GM21786 (cell line): ENCODE measurements at regions not wholly inside any gene's neighbourhood (a gene's known extent, or its start where the extent isn't known, plus 50 kb on each side); places are given as distances from the start of the nearest gene placed in this dataset.

ENCODE experiments used
- ATAC-seq: cut with Tn5 transposase; IDR thresholded peaks from one replicate; pipeline ENCODE4 v1.9.1; 2021; ENCODE audit not compliant: unreplicated experiment

DNA sequence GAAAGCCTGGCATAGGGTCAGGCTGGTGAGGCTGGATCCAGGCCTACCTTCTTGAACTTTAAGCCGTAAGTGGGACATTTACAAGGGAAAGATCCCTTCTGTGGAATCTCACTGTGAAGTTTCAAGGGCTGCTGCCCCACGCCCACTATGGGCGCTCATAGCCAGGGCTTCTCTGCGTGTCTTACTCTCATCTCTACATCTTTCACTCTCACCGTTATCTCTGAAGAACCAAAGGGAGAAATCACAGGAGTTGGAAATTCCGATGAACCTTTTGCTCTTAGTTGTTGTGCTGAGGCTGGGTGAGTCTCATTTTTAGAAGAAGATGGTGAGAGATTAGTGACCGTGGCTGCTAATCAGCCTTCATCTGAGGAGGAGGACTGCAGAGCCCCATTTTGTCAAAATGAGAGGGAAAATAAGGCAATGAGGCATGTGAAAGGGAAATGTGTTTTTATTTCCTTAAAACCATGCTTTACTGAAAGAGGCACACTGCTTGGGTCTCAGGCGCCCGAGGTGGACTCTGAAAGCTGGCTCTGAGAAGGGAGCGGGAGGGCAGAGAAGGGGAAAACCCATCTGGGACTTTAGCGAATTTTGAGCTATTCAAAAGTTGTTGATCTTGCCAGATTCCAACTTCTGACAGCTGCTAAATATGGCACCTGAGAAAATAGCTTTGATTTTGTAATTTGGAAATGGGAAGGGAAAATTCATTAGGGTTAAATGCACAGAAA is 301.5 kb downstream of the CLIC5 start:
- ATAC-seq, result no peak
